ENCODE measurements at regions not wholly inside any gene's neighbourhood (a gene's known extent, or its start where the extent isn't known, plus 50 kb on each side); places are given as distances from the start of the nearest gene placed in this dataset.

- no peaks in the 10 kb centered on the region for H3K36me3 ChIP-seq
- DNase-seq (ENCODE audit: low spot score), result no peak
- H3K27me3 ChIP-seq, result no peaks in the 10 kb centered on the region
- no peaks in the 10 kb centered on the region for H3K9me3 ChIP-seq
- H3K4me3 ChIP-seq, result no peak overlapping the region
- H3K27ac ChIP-seq, result no peak overlapping the region
- TF ChIP-seq, protein P1, sequence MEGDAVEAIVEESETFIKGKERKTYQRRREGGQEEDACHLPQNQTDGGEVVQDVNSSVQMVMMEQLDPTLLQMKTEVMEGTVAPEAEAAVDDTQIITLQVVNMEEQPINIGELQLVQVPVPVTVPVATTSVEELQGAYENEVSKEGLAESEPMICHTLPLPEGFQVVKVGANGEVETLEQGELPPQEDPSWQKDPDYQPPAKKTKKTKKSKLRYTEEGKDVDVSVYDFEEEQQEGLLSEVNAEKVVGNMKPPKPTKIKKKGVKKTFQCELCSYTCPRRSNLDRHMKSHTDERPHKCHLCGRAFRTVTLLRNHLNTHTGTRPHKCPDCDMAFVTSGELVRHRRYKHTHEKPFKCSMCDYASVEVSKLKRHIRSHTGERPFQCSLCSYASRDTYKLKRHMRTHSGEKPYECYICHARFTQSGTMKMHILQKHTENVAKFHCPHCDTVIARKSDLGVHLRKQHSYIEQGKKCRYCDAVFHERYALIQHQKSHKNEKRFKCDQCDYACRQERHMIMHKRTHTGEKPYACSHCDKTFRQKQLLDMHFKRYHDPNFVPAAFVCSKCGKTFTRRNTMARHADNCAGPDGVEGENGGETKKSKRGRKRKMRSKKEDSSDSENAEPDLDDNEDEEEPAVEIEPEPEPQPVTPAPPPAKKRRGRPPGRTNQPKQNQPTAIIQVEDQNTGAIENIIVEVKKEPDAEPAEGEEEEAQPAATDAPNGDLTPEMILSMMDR (IDR thresholded peaks at IDR 0.05), result no peak
- no peaks in the 10 kb centered on the region for H3K4me1 ChIP-seq
Observed at GRCh38 chr16:86963600-86964575, 353.3 kb downstream of the C16orf95 start.

DNA sequence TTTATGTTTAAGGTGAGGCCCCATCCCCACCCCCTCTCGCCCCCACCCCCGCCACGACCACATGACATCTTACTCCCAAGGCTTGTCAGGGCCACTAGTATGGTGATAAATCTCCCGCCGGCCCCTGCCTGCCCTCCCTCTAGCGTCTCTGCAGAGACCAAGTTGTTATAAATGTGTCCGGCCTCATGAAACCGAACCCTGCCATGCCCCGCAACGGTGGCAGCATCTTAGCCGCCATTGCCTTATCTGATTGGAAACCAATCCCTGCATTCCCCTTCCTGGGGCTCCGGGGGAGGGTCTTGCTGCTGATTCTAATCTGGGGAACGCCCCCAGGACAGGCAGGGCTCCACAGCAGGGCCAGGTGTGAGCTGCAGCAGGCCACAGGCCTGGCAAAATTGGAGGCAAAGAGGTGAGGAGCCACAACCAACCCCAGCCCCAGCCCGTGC lies 352.4 kb downstream of the C16orf95 start:
- TF ChIP-seq, protein P1 (IDR thresholded peaks at IDR 0.05), result no peak
- Histone ChIP-seq H3K27me3 (no peaks in the 10 kb centered on the region), H3K36me3 (no peaks in the 10 kb centered on the region), H3K27ac (no peak overlapping the region), H3K4me3 (no peak overlapping the region), H3K9me3 (no peaks in the 10 kb centered on the region), H3K4me1 (no peaks in the 10 kb centered on the region)
- no peak for DNase-seq (ENCODE audit: low spot score)

GRCh38 chr16:86965331-86965730 lies 351.9 kb downstream of the C16orf95 start:
- no peaks in the 10 kb centered on the region for H3K9me3 ChIP-seq
- no peaks in the 10 kb centered on the region for H3K27me3 ChIP-seq
- no peak for DNase-seq (ENCODE audit: low spot score)
- no peak overlapping the region for H3K4me3 ChIP-seq
- no peaks in the 10 kb centered on the region for H3K4me1 ChIP-seq
- H3K36me3 ChIP-seq, result no peaks in the 10 kb centered on the region
- no peak overlapping the region for H3K27ac ChIP-seq
- TF ChIP-seq, protein P1 (IDR thresholded peaks at IDR 0.05), result no peak

DNA sequence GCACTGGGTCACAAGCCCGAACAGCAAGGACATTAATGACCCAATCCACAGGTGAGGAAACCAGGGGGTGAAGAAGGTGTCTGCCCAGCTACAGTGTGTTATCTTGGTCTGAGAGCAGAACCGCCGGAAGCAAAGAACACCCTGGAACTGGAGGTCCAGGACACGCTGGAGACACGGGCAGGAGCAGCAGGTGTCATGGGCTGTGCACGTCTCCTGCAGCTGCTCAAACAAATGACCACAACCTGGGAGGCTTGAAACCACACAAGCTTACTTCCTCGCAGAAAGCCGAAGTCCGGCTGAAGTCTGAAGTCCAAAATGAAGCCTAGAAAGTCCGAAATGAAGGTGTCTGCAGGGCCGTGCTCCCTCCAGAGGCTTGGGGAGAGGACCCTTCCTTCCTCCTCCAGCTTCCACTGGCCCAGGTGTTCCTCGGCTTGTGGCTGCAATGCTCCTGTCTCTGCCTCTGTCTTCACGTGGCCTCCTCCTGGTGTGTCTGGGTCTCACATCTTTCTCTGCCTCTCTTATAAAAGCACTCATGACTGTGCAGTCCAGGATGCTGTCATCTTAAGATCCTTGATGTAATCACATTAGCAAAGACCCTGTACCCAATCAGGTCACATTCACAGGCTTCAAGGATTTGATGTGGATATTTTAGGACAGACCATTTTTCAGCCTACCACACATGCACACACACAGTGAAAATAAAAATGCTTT lies 351.2 kb downstream of the C16orf95 start:
- no peaks in the 10 kb centered on the region for H3K4me1 ChIP-seq
- H3K27ac ChIP-seq, result no peak overlapping the region
- no peak for DNase-seq (ENCODE audit: low spot score)
- no peaks in the 10 kb centered on the region for H3K36me3 ChIP-seq
- TF ChIP-seq, protein P1 (IDR thresholded peaks at IDR 0.05), result no peak
- no peak overlapping the region for H3K4me3 ChIP-seq
- H3K9me3 ChIP-seq, result no peaks in the 10 kb centered on the region
- H3K27me3 ChIP-seq, result no peaks in the 10 kb centered on the region

DNA sequence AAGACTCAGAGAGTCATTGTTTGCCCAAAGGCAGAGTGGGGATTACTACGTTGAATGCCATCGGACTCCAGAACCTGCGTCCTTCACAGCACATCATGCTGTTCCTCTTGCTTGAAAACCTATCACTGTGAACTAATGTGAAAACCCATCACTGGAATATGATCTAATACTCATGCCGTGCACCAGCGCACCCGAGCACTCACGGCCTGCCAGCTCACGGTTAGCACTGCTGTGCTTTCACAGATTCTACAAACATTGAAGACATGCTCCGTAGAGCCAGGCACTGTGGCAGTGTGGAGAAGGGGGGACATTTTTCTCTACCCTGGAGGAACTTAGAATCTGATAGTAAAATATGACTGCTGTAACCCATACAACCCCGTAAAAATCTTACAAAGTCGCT lies 350.4 kb downstream of the C16orf95 start:
- H3K4me3 ChIP-seq, result no peak overlapping the region
- H3K4me1 ChIP-seq, result no peaks in the 10 kb centered on the region

More for the DNA sequence above, 350.4 kb downstream of the C16orf95 start:
- Histone ChIP-seq H3K36me3 (no peaks in the 10 kb centered on the region), H3K27ac (no peak overlapping the region), H3K9me3 (no peaks in the 10 kb centered on the region), H3K27me3 (no peaks in the 10 kb centered on the region)
- no peak for DNase-seq (ENCODE audit: low spot score)
- TF ChIP-seq, protein P1 (IDR thresholded peaks at IDR 0.05), result no peak
